SKM-1 treated with dmso at 0.1 percent for 144 hours (cell line): ENCODE measurements at regions not wholly inside any gene's neighbourhood (a gene's known extent, or its start where the extent isn't known, plus 50 kb on each side); places are given as distances from the start of the nearest gene placed in this dataset.

ENCODE experiments used
- DNase-seq: peaks from one replicate; lab custom pipeline; 2025; ENCODE audit not compliant: unreplicated experiment; lab: John Stamatoyannopoulos, UW

DNA sequence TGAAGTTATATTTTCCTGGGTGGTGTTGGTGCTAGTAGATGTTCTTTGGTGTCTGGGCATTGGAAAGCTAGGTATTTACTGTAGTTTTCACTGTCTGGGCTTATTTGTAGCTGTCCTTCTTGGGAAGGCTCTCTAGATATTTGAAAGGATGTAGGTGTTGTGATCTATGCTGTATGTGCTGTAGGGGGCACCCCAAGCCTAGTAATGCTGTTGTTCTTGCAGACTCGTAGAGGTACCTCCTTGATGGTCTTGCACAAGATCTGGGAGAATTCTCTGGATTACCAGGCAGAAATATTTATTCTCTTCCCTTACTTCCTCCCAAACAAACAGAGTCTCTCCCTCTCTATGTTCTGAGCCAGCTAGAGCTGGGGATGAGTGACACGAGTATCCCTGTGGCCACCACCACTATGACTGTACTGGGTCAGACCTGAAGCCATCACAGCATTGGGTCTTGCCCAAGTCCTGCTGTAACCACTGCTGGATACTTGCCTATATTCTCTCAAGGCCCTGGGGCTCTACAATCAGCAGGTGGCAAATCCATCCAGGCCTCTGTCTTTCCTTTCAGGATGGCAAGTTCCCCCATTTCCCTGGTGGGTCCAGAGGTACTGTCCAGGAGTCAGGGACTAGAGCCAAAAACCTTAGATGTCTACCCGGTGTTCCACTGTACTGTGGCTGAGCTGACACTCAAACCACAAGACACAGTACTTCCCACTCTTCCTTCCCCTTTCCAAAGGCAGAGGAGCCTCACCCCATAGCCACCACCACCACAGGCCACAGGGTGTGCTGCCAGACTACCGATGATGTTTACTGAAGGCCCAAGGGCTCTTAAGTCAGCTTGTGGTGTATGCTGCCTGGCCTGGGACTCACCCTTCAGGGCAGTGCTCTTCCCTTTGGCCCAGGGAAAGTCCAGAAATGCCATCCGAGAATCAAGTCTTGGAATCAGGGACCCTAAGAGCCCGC is 195.2 kb upstream of the DPPA4 start:
- peak; percentile 85 for DNase-seq

DNA sequence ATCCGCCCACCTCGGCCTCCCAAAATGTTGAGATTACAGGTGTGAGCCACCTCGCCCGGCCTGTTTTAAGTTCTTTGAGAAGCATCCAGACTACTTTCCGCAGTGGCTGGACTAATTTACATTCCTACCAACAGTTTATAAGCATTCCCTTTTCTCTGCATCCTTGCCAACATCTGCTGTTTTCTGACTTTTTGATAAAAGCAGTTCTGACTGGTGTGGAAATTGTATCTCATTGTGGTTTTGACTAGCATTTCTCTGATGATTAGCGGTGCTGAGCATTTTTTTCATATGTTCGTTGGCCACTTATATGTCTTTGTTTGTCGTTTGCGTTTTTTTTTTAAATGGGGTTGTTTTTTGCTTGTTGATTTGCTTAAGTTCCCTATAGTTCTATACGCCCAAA is 208.4 kb upstream of the DPPA4 start:
- no peak for DNase-seq

DNA sequence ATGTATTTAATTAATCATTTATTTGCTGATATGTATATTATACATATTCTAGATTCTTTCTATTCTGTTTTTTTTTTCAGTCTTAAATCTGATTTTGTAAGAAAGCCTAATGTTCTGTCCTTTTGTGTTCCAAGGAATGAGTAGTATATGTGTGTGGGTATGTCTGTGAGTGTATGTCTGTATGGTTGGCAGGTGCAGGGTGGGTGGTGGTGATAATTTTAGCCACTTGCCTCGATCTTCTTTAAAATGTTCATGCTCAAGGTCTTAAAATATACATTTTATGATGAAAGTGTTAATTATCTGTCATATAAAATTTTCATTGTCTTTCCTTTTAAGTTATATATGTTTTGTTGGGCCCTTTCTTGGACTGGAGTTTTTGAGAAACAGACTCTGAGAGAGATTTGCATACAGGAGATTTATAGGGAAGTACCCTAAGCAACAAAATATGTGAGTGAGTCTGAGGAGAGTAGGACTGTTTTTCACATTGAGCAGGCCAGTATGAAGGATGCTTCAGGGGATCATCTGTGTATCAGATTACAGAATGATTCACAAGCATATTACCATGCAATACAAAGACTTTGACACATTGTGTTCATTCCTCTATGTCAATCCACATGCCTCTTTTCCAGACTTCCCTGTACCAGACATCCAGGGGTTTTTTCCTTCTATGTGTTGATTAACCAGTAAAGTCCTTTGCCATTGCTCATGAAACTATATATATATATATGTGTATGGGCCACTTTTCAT is 211.0 kb upstream of the DPPA4 start:
- DNase-seq = no peak

DNA sequence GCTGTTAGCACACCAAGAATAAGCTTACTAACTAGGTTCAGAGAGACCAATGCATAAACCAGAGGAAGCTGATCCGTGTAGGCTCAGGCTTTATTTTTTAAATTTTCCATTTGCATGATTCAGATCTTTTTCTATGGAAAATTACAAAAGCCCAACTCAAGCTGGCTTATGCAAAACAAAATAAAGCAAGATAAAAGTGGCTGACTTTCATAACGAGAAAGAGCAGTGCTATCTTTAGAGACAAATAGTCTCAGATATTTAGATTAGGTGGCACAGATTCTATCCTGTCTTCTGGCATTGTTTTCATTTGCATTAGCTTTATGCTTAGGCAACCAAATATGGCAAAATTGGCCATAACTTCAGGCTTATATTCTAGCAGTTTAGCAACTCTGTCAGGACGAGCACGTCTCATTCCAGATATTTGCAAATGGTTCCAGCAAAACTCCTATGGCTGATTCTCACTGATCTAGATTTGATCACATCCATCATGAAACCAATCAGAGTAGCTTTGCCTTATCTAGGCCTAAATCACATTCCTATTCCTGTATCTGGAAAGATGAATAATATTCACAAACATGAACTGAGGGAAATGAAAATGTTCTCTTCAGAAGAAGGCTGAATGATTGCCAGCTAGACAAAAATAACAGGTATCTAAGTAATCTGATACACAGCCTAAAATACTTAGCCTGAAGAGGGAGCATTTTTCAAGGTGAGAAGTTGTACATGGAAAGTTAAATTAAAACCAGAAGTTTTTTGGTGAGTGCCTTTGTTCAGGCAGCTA is 216.4 kb upstream of the DPPA4 start:
- no peak for DNase-seq

DNA sequence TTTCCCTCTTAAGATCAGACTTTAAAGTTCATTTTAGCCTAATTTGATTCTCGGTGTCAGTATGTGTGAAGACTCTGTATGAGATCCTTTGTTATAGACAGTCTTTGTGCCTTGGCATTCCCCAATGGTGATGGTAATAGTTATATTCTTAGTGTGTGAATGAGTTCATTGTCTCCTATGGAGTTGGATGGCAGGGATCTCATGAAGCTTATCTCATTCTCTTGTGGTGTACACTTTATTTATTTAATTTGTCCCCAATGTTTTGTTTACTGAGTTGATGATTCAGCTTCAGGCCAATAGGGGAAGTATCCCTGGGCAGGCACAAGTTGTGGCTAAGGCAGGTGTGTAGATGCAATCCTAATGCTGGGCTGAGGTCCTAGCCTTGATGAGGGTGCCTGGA is 222.0 kb upstream of the DPPA4 start:
- no peak for DNase-seq

DNA sequence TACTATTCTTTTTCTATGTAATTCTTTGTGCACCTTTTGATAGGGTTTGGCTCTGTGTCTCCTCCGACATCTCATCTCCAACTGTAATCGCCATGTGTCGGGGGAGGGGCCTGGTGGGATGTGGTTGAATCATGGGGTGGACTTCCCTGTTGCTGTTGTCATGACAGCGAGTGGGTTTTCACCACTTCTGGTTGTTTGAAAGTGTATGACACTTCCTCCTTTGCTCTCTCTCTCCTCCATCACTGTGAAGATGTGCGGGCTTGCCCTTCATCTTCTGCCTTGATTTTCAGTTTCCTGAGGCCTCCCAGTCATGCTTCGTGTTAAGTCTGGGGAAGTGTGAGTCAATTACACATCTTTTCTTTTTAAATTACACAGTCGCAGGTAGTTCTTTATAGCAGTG is 225.8 kb upstream of the DPPA4 start:
- DNase-seq = no peak

DNA sequence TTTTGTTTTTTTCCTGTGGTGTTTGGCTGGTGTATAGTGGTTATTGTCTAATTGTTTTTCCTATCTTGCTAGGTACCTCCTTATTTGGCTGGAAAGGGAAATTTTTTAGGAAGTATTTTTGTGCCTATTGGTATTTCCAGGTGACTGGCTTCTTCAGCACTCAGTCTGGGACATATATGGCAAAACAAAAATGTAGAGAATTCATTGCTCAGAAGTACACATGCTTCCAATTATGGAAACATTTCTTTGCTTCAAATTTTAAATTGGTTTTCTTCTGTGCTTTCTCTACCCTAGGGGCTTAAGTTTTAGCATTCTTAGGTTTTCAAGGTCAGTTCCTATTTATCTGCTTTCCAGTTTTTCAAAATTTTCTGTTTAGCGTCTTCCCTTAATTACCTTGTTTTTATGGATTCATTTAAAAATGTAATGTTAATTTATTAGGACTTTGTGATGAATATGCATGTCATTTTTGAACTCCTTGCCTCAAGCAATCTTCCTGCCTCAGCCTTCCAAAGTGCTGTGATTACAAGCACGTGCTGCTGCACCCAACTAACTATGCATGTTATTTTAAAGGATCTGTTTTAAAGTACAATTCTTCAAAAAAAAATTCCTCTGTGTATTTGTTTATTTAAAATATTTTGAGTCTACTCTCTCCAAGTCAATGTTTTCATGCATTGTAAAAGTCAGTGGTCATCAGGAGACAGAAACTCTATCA is 231.9 kb upstream of the DPPA4 start:
- no peak for DNase-seq

DNA sequence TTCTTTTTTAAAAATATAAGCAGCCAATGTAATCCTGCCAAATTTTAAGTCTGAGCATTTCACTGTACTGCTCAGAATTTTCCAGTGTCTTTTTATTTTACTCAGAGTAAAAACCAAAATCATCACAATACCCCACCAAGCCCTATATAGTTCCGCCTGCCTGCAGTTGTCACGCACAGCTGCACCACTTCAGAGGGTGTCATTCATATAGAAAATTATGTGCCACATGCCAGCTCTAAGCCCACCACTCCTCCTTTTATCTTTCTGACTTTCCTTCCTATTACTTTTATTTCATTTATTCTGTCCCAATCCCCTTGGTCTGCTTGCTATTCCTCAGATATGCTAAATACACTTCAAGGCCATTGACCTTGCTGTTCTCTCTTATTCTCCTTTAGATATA is 233.1 kb upstream of the DPPA4 start:
- DNase-seq = no peak

DNA sequence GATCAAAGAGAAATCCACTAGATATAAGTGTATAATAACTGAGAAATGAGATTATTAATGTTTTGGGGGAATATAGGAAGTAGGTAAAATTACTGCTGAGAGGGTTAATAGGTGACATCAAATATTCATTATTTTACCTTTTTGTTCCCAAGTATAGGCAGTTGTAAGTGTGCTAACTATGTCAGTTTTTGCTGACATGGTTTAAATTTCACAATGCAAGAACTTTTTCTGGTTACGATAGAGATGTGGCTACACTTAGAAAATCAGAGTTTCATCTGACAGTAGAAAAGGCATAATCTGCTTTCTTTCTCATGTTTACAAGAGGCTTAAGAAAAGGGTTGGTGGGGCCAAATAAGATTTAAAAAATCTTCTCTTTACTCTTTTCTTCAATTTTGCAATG is 235.0 kb upstream of the DPPA4 start:
- DNase-seq = no peak

DNA sequence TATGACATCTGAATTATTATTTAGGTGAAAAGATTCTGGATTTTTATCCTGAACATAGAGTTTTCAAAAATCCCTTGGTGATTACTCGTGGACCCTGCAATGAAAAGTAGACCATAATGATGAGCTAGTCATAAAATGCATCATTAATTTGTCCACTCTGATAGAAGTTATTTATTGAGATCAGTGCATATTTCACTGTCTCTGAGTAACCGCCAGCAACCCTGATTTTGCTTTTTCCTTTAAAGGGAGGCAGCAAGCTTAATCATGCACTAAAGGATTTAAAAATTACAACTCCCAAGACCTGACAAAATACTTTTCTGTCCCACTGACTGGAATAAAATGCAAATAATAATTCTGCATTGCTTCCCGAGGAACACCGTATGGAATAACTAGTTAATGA is 259.6 kb upstream of the DPPA4 start:
- no peak for DNase-seq

DNA sequence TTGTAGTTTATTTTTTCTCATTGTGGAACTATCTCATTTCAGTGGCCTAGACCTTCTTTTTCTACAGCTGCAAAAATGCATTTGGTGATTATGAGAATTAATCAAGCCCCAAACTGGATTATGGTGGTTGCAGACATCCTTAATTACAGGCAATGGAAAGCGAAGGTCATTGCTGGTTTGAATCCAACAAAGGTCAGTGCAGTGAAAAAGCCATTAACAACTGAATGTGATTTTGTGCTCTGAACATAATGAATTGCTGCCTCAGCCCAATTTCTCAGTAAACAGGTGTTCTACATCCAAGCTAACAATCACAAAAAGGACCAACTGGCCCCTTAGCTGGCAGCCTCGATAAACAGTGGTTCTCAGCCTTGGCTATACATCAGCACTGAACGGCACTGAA is 260.1 kb upstream of the DPPA4 start:
- no peak for DNase-seq

DNA sequence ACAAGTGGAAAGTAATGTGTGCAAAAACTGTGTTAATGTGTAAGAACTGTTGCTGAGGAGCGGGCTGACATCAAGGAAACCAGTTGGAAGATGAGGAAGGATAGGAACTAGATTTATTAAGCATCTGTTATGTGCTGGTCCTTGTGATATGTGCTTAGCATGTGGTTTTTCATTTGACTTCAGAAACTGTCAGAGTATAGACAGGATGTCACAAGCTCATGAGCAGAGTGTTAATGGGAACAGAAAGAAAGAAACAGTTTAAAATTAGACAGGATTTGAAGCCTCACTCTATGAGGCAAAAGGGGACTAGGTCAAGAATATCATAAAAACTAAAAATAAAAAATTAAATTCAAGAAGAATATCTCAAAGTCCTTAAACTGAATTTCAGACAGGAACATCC is 270.6 kb upstream of the DPPA4 start:
- DNase-seq = no peak

DNA sequence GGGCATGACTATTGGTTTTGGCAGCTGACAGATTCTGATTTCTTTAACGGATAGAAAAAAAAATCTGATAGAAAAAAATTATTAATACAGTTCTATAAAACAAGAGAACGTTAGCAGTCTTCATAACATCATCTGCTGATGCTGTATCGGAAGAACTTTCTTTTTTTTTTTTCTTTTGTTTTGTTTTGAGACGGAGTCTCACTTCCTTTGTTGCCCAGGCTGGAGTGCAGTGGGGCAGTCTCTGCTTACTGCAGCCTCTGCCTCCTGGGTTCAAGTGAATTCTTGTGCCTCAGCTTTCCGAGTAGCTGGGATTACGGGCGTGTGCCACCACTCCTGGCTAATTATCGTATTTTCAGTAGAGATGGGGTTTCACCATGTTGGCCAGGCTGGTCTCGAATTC is 271.2 kb upstream of the DPPA4 start:
- no peak for DNase-seq

DNA sequence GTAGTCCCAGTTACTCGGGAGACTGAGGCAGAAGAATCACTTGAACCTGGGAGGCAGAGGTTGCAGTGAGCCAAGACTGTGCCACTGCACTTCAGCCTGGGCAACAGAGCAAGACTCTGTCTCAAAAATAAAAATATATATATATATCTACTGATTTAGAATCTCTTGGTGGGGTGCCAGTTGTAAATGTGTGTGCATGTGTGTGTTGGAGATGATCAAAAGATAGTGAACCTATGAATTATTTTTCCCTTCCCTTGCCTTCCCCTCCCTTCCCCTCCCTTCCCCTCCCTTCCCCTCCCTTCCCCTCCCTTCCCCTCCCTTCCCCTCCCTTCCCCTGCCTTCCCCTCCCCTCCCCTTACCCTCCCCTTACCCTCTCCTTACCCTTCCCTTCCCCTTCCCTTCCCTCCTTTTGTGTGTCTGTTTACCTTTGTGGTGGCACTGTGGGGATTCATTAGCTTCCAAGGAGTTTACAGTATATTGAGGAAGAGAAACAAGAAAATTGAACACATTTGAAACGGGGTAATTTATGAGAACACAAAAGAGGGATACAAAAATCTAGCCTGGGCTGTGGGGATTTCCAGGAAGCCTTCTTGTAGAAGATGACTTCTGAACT is 281.5 kb upstream of the DPPA4 start:
- no peak for DNase-seq

DNA sequence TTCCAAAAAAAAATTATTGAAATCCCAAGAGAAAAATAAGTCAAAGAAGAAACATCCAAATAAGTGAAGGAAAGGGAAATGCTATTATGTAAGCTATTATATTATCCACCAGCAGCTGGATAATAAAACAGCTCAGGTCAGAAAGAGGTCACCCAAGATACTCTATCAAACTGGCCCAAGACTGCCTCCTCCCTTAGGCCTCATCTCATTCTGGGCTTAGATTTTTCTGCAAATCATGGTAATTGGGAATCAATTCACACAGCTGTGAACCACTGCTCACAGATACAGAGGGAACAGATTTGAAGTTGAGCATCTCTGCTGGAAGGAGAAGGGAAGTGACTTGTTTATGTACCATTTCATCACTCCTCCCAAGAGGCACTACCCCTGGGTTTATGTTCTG is 294.6 kb upstream of the DPPA4 start:
- DNase-seq = no peak

DNA sequence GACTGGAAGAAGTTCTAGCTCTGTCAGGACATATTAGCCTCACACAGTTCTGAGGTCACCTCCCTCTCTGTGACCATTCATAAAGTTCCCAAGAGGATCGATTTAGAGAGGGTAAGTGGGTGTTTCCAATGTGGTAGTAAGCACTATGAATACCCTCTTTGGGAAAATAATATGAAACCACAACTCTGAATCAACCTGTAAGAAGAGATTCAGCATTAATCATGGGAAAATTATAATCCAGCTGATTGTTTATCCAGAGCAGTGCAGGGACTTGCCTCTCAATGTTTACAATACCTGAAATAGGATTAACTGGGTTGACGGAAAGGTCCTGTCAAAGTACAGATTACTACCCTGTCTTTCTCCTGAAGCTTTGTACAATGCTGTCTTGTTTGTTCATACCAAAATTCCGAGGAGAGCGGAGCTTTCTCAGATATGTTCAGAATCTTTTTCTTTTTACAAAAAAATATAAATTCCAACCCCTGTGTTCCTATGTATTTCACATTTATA is 302.9 kb upstream of the DPPA4 start:
- DNase-seq = no peak

DNA sequence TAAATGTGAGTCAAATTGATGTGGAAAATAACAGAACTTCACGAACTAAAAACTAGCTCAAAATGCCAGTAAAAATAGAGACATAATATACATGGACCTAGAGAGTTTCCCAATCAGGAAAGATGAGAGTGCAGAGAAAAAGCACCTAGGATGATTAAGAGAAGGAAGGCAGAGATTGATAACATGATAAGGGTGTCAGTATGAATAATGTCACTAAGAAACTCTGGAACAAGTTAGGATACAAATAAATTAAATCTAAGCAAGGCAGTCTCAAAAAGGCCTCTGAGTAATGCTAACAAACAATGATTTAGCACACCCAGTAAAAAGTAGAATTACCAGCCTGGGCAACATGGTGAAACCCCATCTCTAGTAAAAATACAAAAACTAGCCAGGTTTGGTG is 304.7 kb upstream of the DPPA4 start:
- DNase-seq = no peak

DNA sequence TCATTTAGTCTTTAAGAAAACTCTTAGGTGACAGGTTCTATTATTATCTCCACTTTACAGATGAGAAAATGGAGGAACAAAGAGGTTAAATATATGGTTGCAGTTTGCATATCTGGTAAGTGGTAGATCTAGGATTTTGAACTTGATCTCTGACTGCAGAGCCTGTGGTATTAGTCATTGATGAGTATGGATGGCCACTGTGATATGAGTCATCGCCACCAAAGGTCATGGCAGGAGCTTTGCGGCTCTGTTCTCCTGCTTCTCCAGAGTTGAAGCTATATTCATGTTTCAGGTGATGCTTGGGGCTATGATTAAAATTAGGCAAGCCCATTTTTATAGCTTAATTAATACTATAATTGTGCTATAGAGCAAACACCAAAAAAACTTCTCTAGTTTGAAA is 306.2 kb upstream of the DPPA4 start:
- no peak for DNase-seq

DNA sequence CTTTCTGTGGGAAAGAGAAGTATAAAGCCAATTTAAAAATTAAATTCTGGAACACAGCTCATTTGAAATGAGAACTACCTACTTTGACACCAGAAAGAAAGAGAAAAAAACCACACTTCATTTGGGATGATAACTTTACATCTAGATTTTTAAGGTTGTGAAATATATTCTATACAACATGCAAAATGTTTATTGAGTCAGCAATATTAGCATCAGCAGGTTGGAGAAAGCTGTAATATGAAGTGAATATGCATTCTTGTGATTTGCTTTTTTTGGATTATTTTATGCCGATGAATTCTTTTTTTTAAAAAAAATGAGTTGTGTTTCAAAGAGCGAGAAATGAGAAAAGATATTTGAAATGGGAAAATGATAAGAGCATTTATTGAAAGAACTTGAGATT is 307.0 kb upstream of the DPPA4 start:
- DNase-seq = no peak

DNA sequence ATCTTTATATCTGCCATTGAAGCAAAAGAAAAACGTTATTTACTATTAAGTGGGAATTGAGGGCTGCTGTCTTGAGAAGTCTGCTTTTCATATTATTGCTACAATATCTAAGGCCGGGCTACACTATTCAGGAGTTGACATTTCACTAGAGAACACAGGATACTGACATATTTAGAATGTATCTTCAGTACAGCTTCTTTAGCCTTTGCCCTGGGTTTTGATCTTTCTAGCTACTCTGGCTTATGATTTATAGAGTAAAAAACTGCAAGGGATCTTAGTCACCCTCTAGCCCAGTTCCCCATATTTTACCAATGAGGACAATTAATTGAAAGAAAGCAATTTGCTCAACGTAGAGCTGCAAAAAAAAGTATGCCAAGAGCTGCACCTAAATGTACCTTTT is 307.4 kb upstream of the DPPA4 start:
- no peak for DNase-seq
